Mesenchymal stem cell (in vitro differentiated cells and primary cell): ENCODE measurements at regions not wholly inside any gene's neighbourhood (a gene's known extent, or its start where the extent isn't known, plus 50 kb on each side); places are given as distances from the start of the nearest gene placed in this dataset.
"Not testable (repeated sequence)": the region's sequence is repeated elsewhere in the genome, so short reads cannot be mapped to it uniquely, and the experiment has no call there.

ENCODE experiments used
- DNase-seq: peaks from one replicate; pipeline ENCODE4 v3.0.0-alpha.2; 2013
- H2AFZ ChIP-seq: one replicate; pipeline ENCODE4 v1.6.1; 2013; ENCODE audit warnings: low read depth, mild to moderate bottlenecking, control low read depth, inconsistent platforms, low read length, moderate library complexity
- H2AK5ac ChIP-seq: 2 replicates; pipeline ENCODE4 v1.6.1; 2013; ENCODE audit warnings: low read length, moderate library complexity, mild to moderate bottlenecking, inconsistent platforms; ENCODE audit not compliant: severe bottlenecking
- H2BK120ac ChIP-seq: one replicate; pipeline ENCODE4 v1.6.1; 2013; ENCODE audit warnings: low read depth, mild to moderate bottlenecking, inconsistent platforms, low read length, moderate library complexity
- H2BK12ac ChIP-seq, 2 experiments: one replicate each; pipeline ENCODE4 v1.6.1; 2013; ENCODE audit warnings: inconsistent platforms in 2 of 2, low read length in 2 of 2, mild to moderate bottlenecking in 2 of 2, moderate library complexity in 2 of 2, control low read depth in 1 of 2
- H2BK15ac ChIP-seq: one replicate; pipeline ENCODE4 v1.6.1; 2013; ENCODE audit warnings: mild to moderate bottlenecking, low read depth, inconsistent platforms; ENCODE audit not compliant: poor library complexity, severe bottlenecking
- H2BK5ac ChIP-seq: 2 replicates; pipeline ENCODE4 v1.6.1; 2013; ENCODE audit warnings: low read depth, mild to moderate bottlenecking, low read length, control low read depth, inconsistent platforms; ENCODE audit not compliant: poor library complexity, severe bottlenecking
- H3K14ac ChIP-seq, 2 experiments: one replicate each; pipeline ENCODE4 v1.6.1; 2013; ENCODE audit warnings: inconsistent platforms in 2 of 2, low read length in 2 of 2, control low read depth in 1 of 2, mild to moderate bottlenecking in 1 of 2, moderate library complexity in 1 of 2
- H3K18ac ChIP-seq, 2 experiments: one replicate each; pipeline ENCODE4 v1.6.1; 2013; ENCODE audit warnings: inconsistent platforms in 2 of 2, low read length in 2 of 2, control low read depth in 1 of 2, low read depth in 1 of 2, mild to moderate bottlenecking in 1 of 2
- H3K23ac ChIP-seq, 2 experiments: one replicate each; pipeline ENCODE4 v1.6.1; 2013; ENCODE audit warnings: inconsistent platforms in 2 of 2, low read length in 2 of 2, mild to moderate bottlenecking in 2 of 2, moderate library complexity in 2 of 2, control low read depth in 1 of 2
- H3K27ac ChIP-seq: 2 replicates; pipeline ENCODE4 v1.5.1; 2013; ENCODE audit warnings: mild to moderate bottlenecking, moderate library complexity, low read length, control low read depth, inconsistent platforms; ENCODE audit not compliant: poor library complexity, severe bottlenecking
- H3K27me3 ChIP-seq, 2 experiments: 2 replicates each; pipeline versions ENCODE4 v1.6.1 to v1.7.0; 2013; ENCODE audit warnings: low read length in 2 of 2, mild to moderate bottlenecking in 2 of 2, moderate library complexity in 2 of 2, control low read depth in 1 of 2, inconsistent platforms in 1 of 2; ENCODE audit not compliant: control insufficient read depth in 1 of 2, insufficient read depth in 1 of 2
- H3K36me3 ChIP-seq, 2 experiments: 2 replicates each; pipeline versions ENCODE4 v1.6.1 to v1.7.0; 2013; ENCODE audit warnings: low read length in 2 of 2, control low read depth in 1 of 2, inconsistent platforms in 1 of 2, low read depth in 1 of 2, mild to moderate bottlenecking in 1 of 2; ENCODE audit not compliant: insufficient read depth in 2 of 2, control insufficient read depth in 1 of 2
- H3K4ac ChIP-seq, 2 experiments: one replicate each; pipeline ENCODE4 v1.6.1; 2013; ENCODE audit warnings: inconsistent platforms in 2 of 2, low read length in 2 of 2, mild to moderate bottlenecking in 2 of 2, moderate library complexity in 2 of 2, control low read depth in 1 of 2, low read depth in 1 of 2
- H3K4me1 ChIP-seq: 2 replicates; pipeline ENCODE4 v1.6.1; 2013; ENCODE audit warnings: low read depth, low read length, control low read depth; ENCODE audit not compliant: control insufficient read depth, insufficient read depth
- H3K4me2 ChIP-seq: 2 replicates; pipeline ENCODE4 v1.6.1; 2013; ENCODE audit warnings: low read length, mild to moderate bottlenecking, inconsistent platforms; ENCODE audit not compliant: poor library complexity, severe bottlenecking
- H3K4me3 ChIP-seq, 2 experiments: 2 replicates each; pipeline versions ENCODE4 v1.5.1 to v1.7.0; 2013; ENCODE audit warnings: low read length in 2 of 2, mild to moderate bottlenecking in 2 of 2, control low read depth in 1 of 2, low read depth in 1 of 2; ENCODE audit not compliant: insufficient read depth in 1 of 2
- H3K79me1 ChIP-seq: replicated peaks from 2 replicates; pipeline ENCODE4 v1.6.1; 2013; ENCODE audit warnings: mild to moderate bottlenecking, control low read depth, low read length, inconsistent platforms; ENCODE audit not compliant: poor library complexity, severe bottlenecking
- H3K9ac ChIP-seq: 2 replicates; pipeline ENCODE4 v1.7.0; 2013; ENCODE audit warnings: mild to moderate bottlenecking, low read length, moderate library complexity
- H3K9me3 ChIP-seq: 2 replicates; pipeline ENCODE4 v1.7.0; 2013; ENCODE audit warnings: mild to moderate bottlenecking, low read length; ENCODE audit not compliant: control insufficient read depth
- H4K8ac ChIP-seq: one replicate; pipeline ENCODE4 v1.6.1; 2013; ENCODE audit warnings: inconsistent platforms, mild to moderate bottlenecking, low read length, moderate library complexity
- H4K91ac ChIP-seq: one replicate; pipeline ENCODE4 v1.6.1; 2013; ENCODE audit warnings: mild to moderate bottlenecking, low read length, inconsistent platforms
- WGBS: methylation state at CpG from one replicate; pipeline ENCODE4 v1.1.7; 2013; ENCODE audit warnings: mixed read lengths; 5-methylcytosine and 5-hydroxymethylcytosine counted together

- H4K8ac ChIP-seq: no peak overlapping the region
- no peak overlapping the region for H3K14ac ChIP-seq
- H3K27ac ChIP-seq: no peak overlapping the region
- no peak overlapping the region for H3K4me3 ChIP-seq
- no peak overlapping the region for H4K91ac ChIP-seq
- H3K27me3 ChIP-seq: peaks cover 0 to 4% of the 10 kb centered on the region in 2 experiments
- no peak for DNase-seq
- H3K18ac ChIP-seq: no peak overlapping the region
- H2AK5ac ChIP-seq: peak overlapping the region; percentile 8
- no peak overlapping the region for H3K4ac ChIP-seq
- H2BK15ac ChIP-seq: no peak overlapping the region
- no peak overlapping the region for H2AFZ ChIP-seq
- H2BK5ac ChIP-seq: no peak overlapping the region
- no peaks in the 10 kb centered on the region for H3K79me1 ChIP-seq
- H2BK12ac ChIP-seq: no peak overlapping the region
- no peak overlapping the region for H2BK120ac ChIP-seq
- no peaks in the 10 kb centered on the region for H3K36me3 ChIP-seq
- H3K9ac ChIP-seq: no peak overlapping the region
- WGBS: 88% methylated on average over 2 of the region's 3 CpGs
- H3K4me1 ChIP-seq: peaks cover 9% of the 10 kb centered on the region
- H3K23ac ChIP-seq: no peak overlapping the region
- H3K9me3 ChIP-seq: no peaks in the 10 kb centered on the region
- H3K4me2 ChIP-seq: no peak overlapping the region
Measured at GRCh38 chr3:24689353-24689752, 194.7 kb upstream of the THRB start.

GRCh38 chr3:24690777-24691176 is 196.1 kb upstream of the THRB start:
- 97% methylated on average over 1 of the region's 1 CpG for WGBS
- Histone ChIP-seq H3K4me3 (no peak overlapping the region), H2BK120ac (no peak overlapping the region)

GRCh38 chr3:24699078-24699477 is 204.4 kb upstream of the THRB start:
- H3K4me3 ChIP-seq, H3K14ac ChIP-seq, H2AK5ac ChIP-seq, H3K18ac ChIP-seq, H3K36me3 ChIP-seq, H3K4me2 ChIP-seq, H3K9me3 ChIP-seq, H3K23ac ChIP-seq, H2AFZ ChIP-seq, H4K8ac ChIP-seq, H2BK15ac ChIP-seq, H2BK120ac ChIP-seq, H3K9ac ChIP-seq, DNase-seq, H3K27me3 ChIP-seq, H3K79me1 ChIP-seq, H2BK5ac ChIP-seq, H3K4ac ChIP-seq, H3K27ac ChIP-seq, H2BK12ac ChIP-seq, H3K4me1 ChIP-seq, H4K91ac ChIP-seq: not testable (repeated sequence)
- no CpG with 5 or more reads among the region's 1 CpG for WGBS

More at GRCh38 chr3:24690777-24691176, 196.1 kb upstream of the THRB start:
- Histone ChIP-seq H3K14ac (no peak overlapping the region), H3K9ac (no peak overlapping the region), H3K36me3 (no peaks in the 10 kb centered on the region), H2AK5ac (no peak overlapping the region), H3K9me3 (no peaks in the 10 kb centered on the region), H3K4me2 (no peak overlapping the region), H2BK15ac (no peak overlapping the region), H4K8ac (no peak overlapping the region), H2BK5ac (no peak overlapping the region), H2BK12ac (no peak overlapping the region), H2AFZ (no peak overlapping the region), H3K27ac (no peak overlapping the region), H3K27me3 (peaks cover 0 to 4% of the 10 kb centered on the region in 2 experiments), H3K18ac (no peak overlapping the region), H3K4me1 (peaks cover 7% of the 10 kb centered on the region), H3K23ac (no peak overlapping the region), H4K91ac (no peak overlapping the region), H3K4ac (no peak overlapping the region), H3K79me1 (no peaks in the 10 kb centered on the region)
- no peak for DNase-seq

- no peaks in the 10 kb centered on the region for H3K36me3 ChIP-seq
- H2BK120ac ChIP-seq: no peak overlapping the region
- WGBS: 75% methylated on average over 1 of the region's 3 CpGs
- no peak overlapping the region for H3K4me3 ChIP-seq
- no peak overlapping the region for H3K4ac ChIP-seq
- H2BK5ac ChIP-seq: no peak overlapping the region
- H3K4me1 ChIP-seq: no peaks in the 10 kb centered on the region
- H3K23ac ChIP-seq: no peak overlapping the region
- DNase-seq: no peak
- no peak overlapping the region for H3K9ac ChIP-seq
- H3K18ac ChIP-seq: no peak overlapping the region
- H3K9me3 ChIP-seq: no peaks in the 10 kb centered on the region
- no peak overlapping the region for H2BK12ac ChIP-seq
- no peaks in the 10 kb centered on the region for H3K79me1 ChIP-seq
- no peaks in the 10 kb centered on the region for H3K27me3 ChIP-seq
- no peak overlapping the region for H4K91ac ChIP-seq
- no peak overlapping the region for H4K8ac ChIP-seq
- no peak overlapping the region for H3K14ac ChIP-seq
- H2BK15ac ChIP-seq: no peak overlapping the region
- H2AFZ ChIP-seq: no peak overlapping the region
- no peak overlapping the region for H3K4me2 ChIP-seq
- H3K27ac ChIP-seq: no peak overlapping the region
- no peak overlapping the region for H2AK5ac ChIP-seq
Measured at GRCh38 chr3:24704496-24704895, 209.8 kb upstream of the THRB start.
